ENCODE measurements at regions not wholly inside any gene's neighbourhood (a gene's known extent, or its start where the extent isn't known, plus 50 kb on each side); places are given as distances from the start of the nearest gene placed in this dataset.

DNA sequence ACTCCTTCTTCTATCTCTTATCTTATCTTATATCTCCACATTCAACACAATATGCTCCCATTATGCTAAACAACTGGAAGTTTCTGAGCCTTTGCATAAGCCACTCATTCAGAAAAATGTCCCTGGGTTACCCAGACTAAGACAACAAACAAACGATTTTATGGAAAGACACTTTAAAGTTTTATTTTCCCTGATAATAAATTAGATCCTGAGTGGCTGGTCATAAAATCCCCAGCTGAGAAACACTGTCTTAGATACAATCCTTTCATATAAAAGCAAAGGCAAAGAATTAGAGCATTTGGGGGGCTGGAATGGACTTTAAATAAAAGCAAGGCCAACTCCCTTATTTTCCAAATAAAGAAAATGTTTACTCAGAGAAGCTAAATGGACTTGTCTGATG, 322.3 kb downstream of the GBE1 start:
- Histone ChIP-seq H3K4me1 (ENCODE audit: control insufficient read depth, low read depth, low read length) (no peaks in the 10 kb centered on the region), H3K4me3 (ENCODE audit: low read length) (no peak overlapping the region), H3K36me3 (ENCODE audit: control insufficient read depth, low read depth, low read length) (no peaks in the 10 kb centered on the region), H3K9ac (ENCODE audit: low read length) (no peak overlapping the region), H3K27ac (ENCODE audit: low read length) (no peak overlapping the region), H3K9me3 (ENCODE audit: control insufficient read depth, low read depth, low read length) (no peaks in the 10 kb centered on the region), H3K27me3 (ENCODE audit: control insufficient read depth, insufficient read depth, low read length) (no peaks in the 10 kb centered on the region)

DNA sequence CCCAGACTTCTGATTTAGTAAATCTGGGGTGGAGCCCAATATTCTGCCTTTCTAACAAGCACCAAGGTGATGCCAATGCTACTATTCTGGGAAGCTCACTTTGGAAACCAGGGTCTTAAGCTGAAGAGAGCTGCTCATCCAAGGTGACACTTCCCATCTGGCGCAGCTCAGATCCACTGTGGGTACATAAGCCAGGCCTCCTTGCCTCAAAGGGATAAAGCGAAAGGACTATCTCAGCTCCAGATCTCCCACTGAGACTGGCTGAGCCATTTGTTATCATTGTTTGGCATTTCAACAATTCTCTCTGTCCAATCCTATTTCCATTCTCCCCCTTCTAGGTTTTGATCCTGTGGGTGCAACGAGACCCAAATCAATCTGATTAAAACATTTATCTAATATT, 323.8 kb downstream of the GBE1 start:
- Histone ChIP-seq H3K9me3 (ENCODE audit: control insufficient read depth, low read depth, low read length) (no peaks in the 10 kb centered on the region), H3K4me3 (ENCODE audit: low read length) (no peak overlapping the region), H3K27ac (ENCODE audit: low read length) (no peak overlapping the region), H3K9ac (ENCODE audit: low read length) (no peak overlapping the region), H3K4me1 (ENCODE audit: control insufficient read depth, low read depth, low read length) (no peaks in the 10 kb centered on the region), H3K27me3 (ENCODE audit: control insufficient read depth, insufficient read depth, low read length) (no peaks in the 10 kb centered on the region), H3K36me3 (ENCODE audit: control insufficient read depth, low read depth, low read length) (no peaks in the 10 kb centered on the region)

DNA sequence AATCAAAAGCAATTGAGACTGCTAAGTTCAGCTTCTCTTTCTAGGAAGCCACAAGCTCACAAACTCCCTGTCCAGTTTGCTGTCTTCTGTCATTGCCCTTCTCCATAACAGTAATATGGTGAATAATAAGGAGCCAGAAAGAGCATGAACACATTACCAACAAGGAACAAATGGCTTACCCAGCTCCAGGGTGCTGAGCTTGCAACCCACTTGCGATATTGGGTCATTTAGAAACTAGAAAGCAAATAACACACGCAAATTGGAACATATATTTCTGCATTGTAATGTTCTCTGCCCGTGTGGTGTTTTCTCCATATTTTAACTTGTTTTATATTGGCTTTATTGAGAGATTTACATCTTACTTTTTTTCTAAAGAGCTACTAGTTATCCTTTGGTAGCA, 325.3 kb downstream of the GBE1 start:
- Histone ChIP-seq H3K9ac (ENCODE audit: low read length) (no peak overlapping the region), H3K27ac (ENCODE audit: low read length) (no peak overlapping the region), H3K9me3 (ENCODE audit: control insufficient read depth, low read depth, low read length) (no peaks in the 10 kb centered on the region), H3K4me3 (ENCODE audit: low read length) (no peak overlapping the region), H3K36me3 (ENCODE audit: control insufficient read depth, low read depth, low read length) (no peaks in the 10 kb centered on the region), H3K27me3 (ENCODE audit: control insufficient read depth, insufficient read depth, low read length) (no peaks in the 10 kb centered on the region), H3K4me1 (ENCODE audit: control insufficient read depth, low read depth, low read length) (no peaks in the 10 kb centered on the region)

DNA sequence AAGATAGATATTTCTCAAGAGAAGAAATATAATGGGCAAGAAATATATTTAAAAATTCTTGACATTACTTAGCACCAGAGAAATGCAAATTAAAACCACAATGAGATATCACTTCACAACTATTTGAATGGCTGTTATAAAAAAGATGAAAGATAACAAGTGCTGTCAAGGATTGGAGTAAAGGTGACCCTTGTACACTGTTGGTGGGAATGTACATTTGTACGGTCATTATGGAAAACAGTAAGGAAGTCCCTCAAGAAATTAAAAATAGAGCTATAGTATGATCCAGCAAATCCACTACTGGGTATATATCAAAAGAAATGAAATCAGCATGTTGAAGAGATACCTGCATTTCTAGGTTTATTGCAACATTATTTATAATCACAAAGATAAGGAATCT, 326.4 kb downstream of the GBE1 start:
- Histone ChIP-seq H3K9me3 (ENCODE audit: control insufficient read depth, low read depth, low read length) (no peaks in the 10 kb centered on the region), H3K4me3 (ENCODE audit: low read length) (no peak overlapping the region), H3K9ac (ENCODE audit: low read length) (no peak overlapping the region), H3K27ac (ENCODE audit: low read length) (no peak overlapping the region), H3K36me3 (ENCODE audit: control insufficient read depth, low read depth, low read length) (no peaks in the 10 kb centered on the region), H3K27me3 (ENCODE audit: control insufficient read depth, insufficient read depth, low read length) (no peaks in the 10 kb centered on the region), H3K4me1 (ENCODE audit: control insufficient read depth, low read depth, low read length) (no peaks in the 10 kb centered on the region)

DNA sequence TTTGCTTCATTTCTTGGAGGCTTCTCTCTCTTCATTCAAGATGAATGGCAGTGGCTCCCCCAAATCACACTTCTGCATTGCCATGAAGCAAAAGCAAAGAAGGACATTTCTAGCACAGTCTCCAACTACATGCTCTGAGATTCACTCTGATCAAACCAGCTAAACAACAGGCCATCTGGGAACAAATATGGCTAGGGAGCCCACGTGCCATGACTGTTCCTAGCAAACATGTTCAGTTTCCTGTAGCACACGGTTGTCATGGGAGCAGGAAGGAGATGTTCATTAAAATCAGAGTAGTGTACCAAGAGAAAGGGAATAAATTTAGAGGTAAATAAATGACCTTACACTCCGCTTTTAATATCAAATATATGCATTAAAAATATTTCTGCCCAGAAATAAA, 327.3 kb downstream of the GBE1 start:
- Histone ChIP-seq H3K4me3 (ENCODE audit: low read length) (no peak overlapping the region), H3K27ac (ENCODE audit: low read length) (no peak overlapping the region), H3K4me1 (ENCODE audit: control insufficient read depth, low read depth, low read length) (no peaks in the 10 kb centered on the region), H3K9me3 (ENCODE audit: control insufficient read depth, low read depth, low read length) (no peaks in the 10 kb centered on the region), H3K27me3 (ENCODE audit: control insufficient read depth, insufficient read depth, low read length) (no peaks in the 10 kb centered on the region), H3K9ac (ENCODE audit: low read length) (no peak overlapping the region), H3K36me3 (ENCODE audit: control insufficient read depth, low read depth, low read length) (no peaks in the 10 kb centered on the region)

DNA sequence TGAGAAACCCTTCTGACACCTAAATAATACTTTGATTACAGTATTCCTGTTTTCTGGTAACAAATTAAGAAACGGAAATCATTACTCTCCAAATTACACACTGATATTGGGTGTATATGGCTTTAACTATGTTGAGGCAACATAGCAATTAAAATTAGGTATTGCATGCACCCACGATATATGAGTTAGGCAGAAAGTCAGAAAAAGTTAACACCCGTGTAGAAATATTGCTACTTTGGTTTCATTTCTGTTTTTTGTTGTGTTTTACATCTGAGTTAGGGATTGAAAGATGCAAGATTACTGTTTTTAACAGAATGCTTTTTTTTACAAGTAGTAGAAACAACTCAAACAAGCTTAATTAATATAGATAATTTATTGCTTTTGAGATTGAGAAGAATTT, 327.8 kb downstream of the GBE1 start:
- H3K27ac ChIP-seq (ENCODE audit: low read length), result no peak overlapping the region
- H3K4me3 ChIP-seq (ENCODE audit: low read length), result no peak overlapping the region
- H3K9me3 ChIP-seq (ENCODE audit: control insufficient read depth, low read depth, low read length), result no peaks in the 10 kb centered on the region
- H3K36me3 ChIP-seq (ENCODE audit: control insufficient read depth, low read depth, low read length), result no peaks in the 10 kb centered on the region
- H3K9ac ChIP-seq (ENCODE audit: low read length), result no peak overlapping the region
- H3K4me1 ChIP-seq (ENCODE audit: control insufficient read depth, low read depth, low read length), result no peaks in the 10 kb centered on the region
- no peaks in the 10 kb centered on the region for H3K27me3 ChIP-seq (ENCODE audit: control insufficient read depth, insufficient read depth, low read length)

DNA sequence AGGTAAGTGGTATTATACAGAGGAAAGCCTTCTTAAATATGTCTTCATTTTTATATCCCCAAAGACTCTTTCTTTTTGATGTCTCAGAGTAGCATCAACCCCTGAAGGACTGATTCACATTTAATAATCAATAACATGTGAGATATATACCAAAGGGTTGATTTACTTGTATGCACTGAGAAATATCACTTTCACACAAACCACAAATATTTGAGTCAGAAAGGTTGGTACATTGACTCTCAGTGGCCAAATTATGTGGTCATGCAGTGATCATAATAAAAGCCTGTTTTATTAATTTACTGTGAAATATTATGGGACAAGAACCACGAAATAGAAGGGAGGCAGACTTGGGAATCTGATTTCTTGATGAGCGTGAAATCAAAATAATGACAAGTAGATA, 329.0 kb downstream of the GBE1 start:
- H3K4me1 ChIP-seq (ENCODE audit: control insufficient read depth, low read depth, low read length), result peaks cover 9% of the 10 kb centered on the region

DNA sequence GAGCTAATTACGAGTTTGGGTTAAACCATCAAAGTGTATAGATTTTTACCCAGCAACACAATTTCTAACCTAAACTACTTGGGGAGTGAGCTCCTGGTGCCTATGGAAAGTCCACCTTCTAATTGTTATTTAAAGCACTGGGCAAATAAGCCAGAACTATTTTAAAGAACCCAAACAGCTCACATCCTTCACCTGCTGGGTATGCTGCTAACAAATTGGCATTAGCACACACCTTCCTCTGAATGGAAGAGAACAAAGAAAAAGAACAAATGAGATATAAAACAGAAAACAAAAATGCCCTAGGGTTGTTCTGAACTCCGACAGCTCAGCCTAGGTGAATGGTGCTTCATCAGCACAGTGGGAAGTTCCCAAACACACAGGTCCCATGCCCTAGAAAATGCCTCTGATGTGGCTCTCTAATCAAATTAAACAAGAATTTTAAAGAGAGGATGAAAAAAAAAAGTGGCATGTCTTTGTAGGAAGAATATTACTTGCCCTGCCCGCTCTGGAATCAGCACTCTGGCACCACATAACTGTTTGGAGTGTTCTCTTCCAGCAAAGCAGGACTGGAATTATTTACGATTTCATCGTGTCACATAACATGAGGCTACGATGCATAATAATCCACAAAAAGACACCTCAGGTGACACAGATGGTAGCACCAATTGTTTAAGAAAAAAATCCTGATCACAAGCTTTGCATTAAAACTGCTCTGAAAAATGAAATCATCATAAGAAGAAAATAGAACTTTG, 334.4 kb downstream of the GBE1 start:
- no peaks in the 10 kb centered on the region for H3K27me3 ChIP-seq (ENCODE audit: control insufficient read depth, insufficient read depth, low read length)
- H3K9ac ChIP-seq (ENCODE audit: low read length), result peak overlapping the region; percentile 3
- peak overlapping the region; percentile 13 for H3K4me3 ChIP-seq (ENCODE audit: low read length)
- H3K36me3 ChIP-seq (ENCODE audit: control insufficient read depth, low read depth, low read length), result no peaks in the 10 kb centered on the region
- H3K9me3 ChIP-seq (ENCODE audit: control insufficient read depth, low read depth, low read length), result no peaks in the 10 kb centered on the region
- H3K27ac ChIP-seq (ENCODE audit: low read length), result no peak overlapping the region
- H3K4me1 ChIP-seq (ENCODE audit: control insufficient read depth, low read depth, low read length), result peaks cover 26% of the 10 kb centered on the region

More for the DNA sequence above, 329.0 kb downstream of the GBE1 start:
- Histone ChIP-seq H3K36me3 (ENCODE audit: control insufficient read depth, low read depth, low read length) (no peaks in the 10 kb centered on the region), H3K9ac (ENCODE audit: low read length) (no peak overlapping the region), H3K9me3 (ENCODE audit: control insufficient read depth, low read depth, low read length) (no peaks in the 10 kb centered on the region), H3K4me3 (ENCODE audit: low read length) (no peak overlapping the region), H3K27me3 (ENCODE audit: control insufficient read depth, insufficient read depth, low read length) (no peaks in the 10 kb centered on the region), H3K27ac (ENCODE audit: low read length) (no peak overlapping the region)

DNA sequence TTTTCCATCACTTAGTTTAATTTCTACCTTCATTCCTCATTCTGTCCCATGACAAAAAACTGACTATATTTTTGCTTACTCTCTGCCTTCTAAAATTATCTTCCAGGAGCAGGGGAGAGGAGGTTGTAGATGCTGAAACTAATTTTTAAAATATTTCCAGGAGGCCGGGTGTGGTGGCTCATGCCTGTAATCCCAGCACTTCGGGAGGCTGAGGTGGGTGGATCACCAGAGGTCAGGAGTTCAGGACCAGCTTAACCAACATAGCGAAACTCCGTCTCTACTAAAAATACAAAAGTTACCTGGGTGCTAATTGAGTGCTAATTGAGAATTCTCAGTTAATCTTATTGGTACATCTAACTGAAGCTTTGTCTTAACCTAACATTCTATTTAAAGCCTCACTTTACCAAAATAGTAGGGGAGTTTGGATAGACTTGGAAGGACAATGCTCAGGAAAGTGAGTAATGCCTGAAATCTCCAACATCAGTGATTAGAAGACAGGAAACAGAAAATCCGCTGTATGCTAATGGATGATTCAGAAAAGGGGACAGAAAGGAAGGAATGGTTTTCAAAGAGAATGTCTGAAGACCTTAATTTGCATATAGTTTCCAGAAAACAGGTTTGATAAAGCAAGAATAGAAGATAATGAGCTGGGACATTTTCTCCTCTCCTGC, 336.1 kb downstream of the GBE1 start:
- H3K27ac ChIP-seq (ENCODE audit: low read length), result no peak overlapping the region
- no peak overlapping the region for H3K9ac ChIP-seq (ENCODE audit: low read length)
- H3K4me3 ChIP-seq (ENCODE audit: low read length), result no peak overlapping the region
- no peaks in the 10 kb centered on the region for H3K27me3 ChIP-seq (ENCODE audit: control insufficient read depth, insufficient read depth, low read length)
- no peaks in the 10 kb centered on the region for H3K9me3 ChIP-seq (ENCODE audit: control insufficient read depth, low read depth, low read length)
- no peaks in the 10 kb centered on the region for H3K36me3 ChIP-seq (ENCODE audit: control insufficient read depth, low read depth, low read length)
- peaks cover 26% of the 10 kb centered on the region for H3K4me1 ChIP-seq (ENCODE audit: control insufficient read depth, low read depth, low read length)

DNA sequence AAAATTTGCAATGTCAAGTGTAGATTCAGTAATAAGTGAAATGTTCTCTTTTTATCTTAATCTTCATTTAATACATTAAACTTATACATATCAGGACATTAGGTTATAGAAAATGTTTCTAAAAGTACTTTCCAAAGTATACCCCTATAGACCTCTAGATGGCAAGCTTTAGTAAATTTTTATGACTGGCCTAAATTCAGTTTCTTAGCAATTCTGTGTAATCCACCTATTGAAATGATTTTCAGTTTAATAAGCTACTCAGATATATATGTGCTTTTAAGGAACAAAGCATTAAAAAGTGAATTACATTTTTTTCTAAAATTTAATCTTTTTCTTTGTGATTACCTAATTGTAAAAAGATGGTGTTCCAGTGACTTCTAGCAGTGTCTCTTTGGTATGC, 342.2 kb downstream of the GBE1 start:
- Histone ChIP-seq H3K36me3 (ENCODE audit: control insufficient read depth, low read depth, low read length) (no peaks in the 10 kb centered on the region), H3K4me3 (ENCODE audit: low read length) (no peak overlapping the region), H3K9ac (ENCODE audit: low read length) (no peak overlapping the region), H3K27ac (ENCODE audit: low read length) (no peak overlapping the region), H3K27me3 (ENCODE audit: control insufficient read depth, insufficient read depth, low read length) (no peaks in the 10 kb centered on the region), H3K4me1 (ENCODE audit: control insufficient read depth, low read depth, low read length) (no peaks in the 10 kb centered on the region), H3K9me3 (ENCODE audit: control insufficient read depth, low read depth, low read length) (no peaks in the 10 kb centered on the region)

DNA sequence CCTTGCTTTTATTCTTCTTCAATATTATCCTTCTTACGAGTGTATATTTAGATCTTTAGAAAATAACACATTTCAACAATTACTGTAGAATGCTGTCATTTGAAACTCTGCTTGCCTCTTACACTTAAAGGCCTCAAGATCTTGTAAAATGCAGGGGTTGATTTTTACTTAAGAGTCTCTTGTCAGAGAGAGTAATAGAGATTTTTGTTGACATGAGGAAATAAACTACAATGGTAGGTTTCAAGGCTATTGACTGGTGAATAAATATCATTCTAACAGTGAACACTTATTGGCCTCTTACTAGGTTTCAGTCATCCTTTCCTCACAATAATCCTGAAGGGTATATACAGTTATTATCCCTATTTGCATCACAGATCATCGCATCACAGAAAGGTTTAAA, 344.6 kb downstream of the GBE1 start:
- H3K4me3 ChIP-seq (ENCODE audit: low read length), result no peak overlapping the region
- H3K9me3 ChIP-seq (ENCODE audit: control insufficient read depth, low read depth, low read length), result no peaks in the 10 kb centered on the region
- H3K4me1 ChIP-seq (ENCODE audit: control insufficient read depth, low read depth, low read length), result no peaks in the 10 kb centered on the region
- H3K36me3 ChIP-seq (ENCODE audit: control insufficient read depth, low read depth, low read length), result no peaks in the 10 kb centered on the region
- no peak overlapping the region for H3K27ac ChIP-seq (ENCODE audit: low read length)
- H3K27me3 ChIP-seq (ENCODE audit: control insufficient read depth, insufficient read depth, low read length), result no peaks in the 10 kb centered on the region
- H3K9ac ChIP-seq (ENCODE audit: low read length), result no peak overlapping the region

DNA sequence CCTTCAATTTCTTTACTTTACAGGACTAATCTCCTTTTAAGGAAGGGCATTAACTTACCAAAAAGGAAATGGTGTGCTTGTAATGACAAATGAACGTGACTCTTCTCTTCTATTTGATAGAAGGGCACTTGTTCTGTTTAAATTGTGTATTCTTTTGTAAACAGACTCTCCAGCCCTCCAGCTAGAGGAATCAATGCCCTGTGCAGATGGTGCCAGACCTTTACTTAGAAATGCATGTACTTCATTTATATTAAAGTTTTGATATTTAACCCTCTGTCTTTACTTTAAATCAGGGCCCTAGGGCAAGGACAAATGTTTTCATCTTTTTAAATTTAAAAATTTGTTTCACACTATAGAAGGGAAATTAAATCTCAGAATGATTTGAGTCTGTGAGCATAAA, 355.1 kb downstream of the GBE1 start:
- H3K36me3 ChIP-seq (ENCODE audit: control insufficient read depth, low read depth, low read length), result no peaks in the 10 kb centered on the region
- H3K27me3 ChIP-seq (ENCODE audit: control insufficient read depth, insufficient read depth, low read length), result no peaks in the 10 kb centered on the region
- no peak overlapping the region for H3K9ac ChIP-seq (ENCODE audit: low read length)
- no peaks in the 10 kb centered on the region for H3K9me3 ChIP-seq (ENCODE audit: control insufficient read depth, low read depth, low read length)
- H3K27ac ChIP-seq (ENCODE audit: low read length), result no peak overlapping the region
- no peaks in the 10 kb centered on the region for H3K4me1 ChIP-seq (ENCODE audit: control insufficient read depth, low read depth, low read length)
- no peak overlapping the region for H3K4me3 ChIP-seq (ENCODE audit: low read length)

Data from iPS-18a (cell line).